Calu3 (cell line): ENCODE measurements at regions not wholly inside any gene's neighbourhood (a gene's known extent, or its start where the extent isn't known, plus 50 kb on each side); places are given as distances from the start of the nearest gene placed in this dataset.

Experiments used
- BruUV-seq: library from RNA; stranded (reverse); fragments of 400-500 nt; replicated peaks from 2 replicates; lab custom pipeline; 2021; lab: Mats Ljungman, UMichigan
- CTCF ChIA-PET: fragments of 300-600 bp; sonication (Branson Sonifier 250); formaldehyde crosslinking; loops from one replicate; lab custom pipeline; 2022; ENCODE audit warnings: antibody characterized with exemption; lab: Charles Lee
- DNase-seq: peaks from one replicate; pipeline ENCODE4 v3.0.0; 2022
- H3K27ac Mint-ChIP-seq: one replicate; pipeline ENCODE4 v1.8.0; 2022; ENCODE audit warnings: mixed read lengths; ENCODE audit not compliant: unreplicated experiment
- H3K27me3 Mint-ChIP-seq: one replicate; pipeline ENCODE4 v1.8.0; 2022; ENCODE audit warnings: mixed read lengths; ENCODE audit not compliant: unreplicated experiment
- H3K36me3 Mint-ChIP-seq: one replicate; pipeline ENCODE4 v1.8.0; 2022; ENCODE audit warnings: mild to moderate bottlenecking, moderate library complexity, mixed read lengths; ENCODE audit not compliant: insufficient read depth, unreplicated experiment
- H3K4me1 Mint-ChIP-seq: one replicate; pipeline ENCODE4 v1.8.0; 2022; ENCODE audit warnings: mild to moderate bottlenecking, low read depth, mixed read lengths; ENCODE audit not compliant: unreplicated experiment
- H3K4me3 Mint-ChIP-seq: one replicate; pipeline ENCODE4 v1.8.0; 2022; ENCODE audit warnings: mild to moderate bottlenecking, low read depth, moderate library complexity, mixed read lengths; ENCODE audit not compliant: unreplicated experiment
- H3K9me3 Mint-ChIP-seq: one replicate; pipeline ENCODE4 v1.8.0; 2022; ENCODE audit warnings: low read depth, mixed read lengths; ENCODE audit not compliant: unreplicated experiment
- intact Hi-C: fragments of 100-400 bp; cut with micrococcal nuclease; formaldehyde crosslinking; loops from one replicate; pipeline ENCODE4 v1.10.0; 2022; ENCODE audit not compliant: unreplicated experiment
- TF ChIP-seq, protein P1 (sequence below): fragments of 200-600 bp; IDR thresholded peaks from one replicate; pipeline ENCODE4 v1.8.0; 2022; ENCODE audit warnings: antibody characterized with exemption; ENCODE audit not compliant: unreplicated experiment

DNA sequence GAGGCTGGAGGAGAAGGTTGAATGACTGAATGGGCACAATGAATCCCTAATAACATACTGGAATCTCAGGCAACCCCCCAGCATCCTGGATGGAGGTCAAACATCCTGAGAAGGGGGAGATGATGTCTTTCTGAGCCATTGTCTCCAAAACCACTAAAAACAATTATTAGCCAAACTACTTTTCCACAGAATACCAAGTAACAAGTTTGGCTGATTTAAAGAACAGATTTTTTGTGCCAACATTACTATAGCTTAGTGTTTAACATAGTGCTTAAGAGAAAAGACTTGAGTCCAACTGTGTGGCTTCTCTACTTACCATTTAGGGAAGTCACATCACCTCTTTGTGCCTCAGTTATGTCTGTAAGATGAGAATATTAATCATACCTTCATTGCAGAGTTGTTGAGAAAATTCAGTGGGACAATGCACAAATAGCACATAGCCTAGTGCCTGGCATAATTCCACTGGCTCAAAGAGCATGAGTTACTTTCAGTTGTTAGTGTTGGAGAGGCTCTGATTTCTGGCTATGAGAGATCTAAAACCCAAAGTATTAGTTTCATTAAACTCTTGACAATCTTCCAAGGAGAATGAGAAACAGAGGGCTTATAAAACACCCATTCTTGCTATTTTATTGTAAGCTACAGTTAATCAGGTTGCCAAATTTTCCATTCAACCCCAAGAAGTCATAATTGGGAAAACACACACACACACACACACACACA, 111.3 kb upstream of the NR3C1 start:
- H3K27ac Mint-ChIP-seq, result no peak overlapping the region
- TF ChIP-seq, protein P1, sequence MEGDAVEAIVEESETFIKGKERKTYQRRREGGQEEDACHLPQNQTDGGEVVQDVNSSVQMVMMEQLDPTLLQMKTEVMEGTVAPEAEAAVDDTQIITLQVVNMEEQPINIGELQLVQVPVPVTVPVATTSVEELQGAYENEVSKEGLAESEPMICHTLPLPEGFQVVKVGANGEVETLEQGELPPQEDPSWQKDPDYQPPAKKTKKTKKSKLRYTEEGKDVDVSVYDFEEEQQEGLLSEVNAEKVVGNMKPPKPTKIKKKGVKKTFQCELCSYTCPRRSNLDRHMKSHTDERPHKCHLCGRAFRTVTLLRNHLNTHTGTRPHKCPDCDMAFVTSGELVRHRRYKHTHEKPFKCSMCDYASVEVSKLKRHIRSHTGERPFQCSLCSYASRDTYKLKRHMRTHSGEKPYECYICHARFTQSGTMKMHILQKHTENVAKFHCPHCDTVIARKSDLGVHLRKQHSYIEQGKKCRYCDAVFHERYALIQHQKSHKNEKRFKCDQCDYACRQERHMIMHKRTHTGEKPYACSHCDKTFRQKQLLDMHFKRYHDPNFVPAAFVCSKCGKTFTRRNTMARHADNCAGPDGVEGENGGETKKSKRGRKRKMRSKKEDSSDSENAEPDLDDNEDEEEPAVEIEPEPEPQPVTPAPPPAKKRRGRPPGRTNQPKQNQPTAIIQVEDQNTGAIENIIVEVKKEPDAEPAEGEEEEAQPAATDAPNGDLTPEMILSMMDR, result no peak
- H3K27me3 Mint-ChIP-seq, result no peaks in the 10 kb centered on the region
- CTCF ChIA-PET, result no interaction called here
- H3K36me3 Mint-ChIP-seq, result no peaks in the 10 kb centered on the region
- intact Hi-C loops, result no loop called here
- BruUV-seq, result no TSS peak
- no peak overlapping the region for H3K4me3 Mint-ChIP-seq
- H3K9me3 Mint-ChIP-seq, result peaks cover 3% of the 10 kb centered on the region
- no peak for DNase-seq
- H3K4me1 Mint-ChIP-seq, result no peaks in the 10 kb centered on the region

DNA sequence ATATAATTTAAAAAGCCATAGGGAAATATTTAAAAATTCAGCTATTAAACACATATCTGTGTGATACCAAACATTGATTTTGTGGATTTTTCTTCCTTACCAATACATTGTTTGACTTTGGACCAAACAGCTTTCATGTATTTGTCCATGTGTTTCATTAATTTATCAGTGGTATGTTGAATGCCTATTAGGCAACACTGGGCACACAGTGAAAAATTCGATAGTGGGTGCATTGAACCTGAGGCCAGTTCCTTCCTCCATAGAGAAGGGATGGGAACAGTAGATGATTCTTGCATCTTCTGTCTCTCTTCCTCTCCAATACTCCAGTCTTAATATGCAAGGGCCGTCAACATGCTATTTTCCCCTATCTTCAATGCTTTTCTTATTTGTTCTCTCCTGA, 110.2 kb upstream of the NR3C1 start:
- Mint-ChIP-seq H3K4me1 (peaks cover 4% of the 10 kb centered on the region), H3K27me3 (no peaks in the 10 kb centered on the region), H3K36me3 (no peaks in the 10 kb centered on the region), H3K4me3 (no peak overlapping the region), H3K9me3 (peaks cover 3% of the 10 kb centered on the region), H3K27ac (no peak overlapping the region)
- TF ChIP-seq, protein P1, result no peak
- intact Hi-C loops, result no loop called here
- no peak for DNase-seq
- CTCF ChIA-PET, result no interaction called here
- BruUV-seq, result no TSS peak

DNA sequence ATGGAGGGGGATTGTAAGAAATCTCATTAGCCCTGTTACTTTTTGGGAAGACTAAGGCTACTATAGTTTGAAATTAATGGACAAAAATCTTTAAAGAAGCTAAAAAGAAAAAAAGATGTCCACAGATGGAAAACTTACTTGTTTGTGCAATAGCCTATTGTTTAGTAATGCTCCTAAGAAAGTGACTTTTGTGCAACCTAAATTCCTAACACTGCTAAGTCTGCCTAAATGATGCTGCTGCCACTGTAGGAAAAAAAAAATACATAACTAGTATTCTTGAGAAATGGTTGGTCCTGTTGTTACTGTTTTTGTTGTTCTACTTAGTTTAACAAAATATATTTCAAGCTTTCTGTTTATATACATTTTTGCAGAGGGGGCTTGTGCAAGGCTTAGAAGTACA, 108.2 kb upstream of the NR3C1 start:
- no peaks in the 10 kb centered on the region for H3K27me3 Mint-ChIP-seq
- H3K9me3 Mint-ChIP-seq, result peaks cover 3% of the 10 kb centered on the region
- no peaks in the 10 kb centered on the region for H3K36me3 Mint-ChIP-seq

DNA sequence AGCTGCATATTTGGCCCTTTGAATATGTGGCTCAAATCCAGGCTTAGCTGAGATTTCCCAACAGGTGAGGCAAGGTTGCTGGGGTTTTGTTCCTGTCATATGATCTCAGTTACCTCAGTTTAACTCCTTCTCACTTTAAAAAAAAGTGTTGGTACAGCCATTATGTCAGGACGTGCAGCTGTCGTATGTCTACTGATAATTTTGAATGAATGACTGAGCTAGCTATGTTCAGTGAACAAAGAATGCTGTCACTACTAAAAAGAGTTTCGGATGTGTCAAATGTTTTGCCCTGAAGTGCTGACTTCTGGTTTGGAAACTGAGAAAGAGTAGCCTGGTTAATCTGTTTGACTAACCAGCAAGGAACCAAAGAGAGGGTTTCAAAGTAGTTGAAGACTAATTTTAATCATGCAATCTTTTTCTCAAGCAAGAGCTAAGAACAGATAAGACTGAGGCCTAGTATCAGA, 106.3 kb upstream of the NR3C1 start:
- H3K27me3 Mint-ChIP-seq, result no peaks in the 10 kb centered on the region
- no TSS peak for BruUV-seq
- peaks cover 3% of the 10 kb centered on the region for H3K9me3 Mint-ChIP-seq
- H3K36me3 Mint-ChIP-seq, result no peaks in the 10 kb centered on the region
- DNase-seq, result no peak
- CTCF ChIA-PET, result no interaction called here
- H3K4me1 Mint-ChIP-seq, result peaks cover 38% of the 10 kb centered on the region
- no peak overlapping the region for H3K4me3 Mint-ChIP-seq
- TF ChIP-seq, protein P1, result no peak
- intact Hi-C loops, result loop anchor here (5.0 to 10.0 kb wide), 3 partner anchors 128 to 265 kb away; no protein-coding TSS in a partner anchor
- H3K27ac Mint-ChIP-seq, result no peak overlapping the region

More for the DNA sequence above, 108.2 kb upstream of the NR3C1 start:
- CTCF ChIA-PET, result interaction anchor here (0.6 to 1.0 kb wide), 2 partner anchors 10 to 169 kb away, joined by 3 to 4 read pairs; no protein-coding TSS in a partner anchor
- intact Hi-C loops, result no loop called here
- peaks cover 23% of the 10 kb centered on the region for H3K4me1 Mint-ChIP-seq
- TF ChIP-seq, protein P1, result no peak
- H3K4me3 Mint-ChIP-seq, result no peak overlapping the region
- no TSS peak for BruUV-seq
- no peak for DNase-seq
- H3K27ac Mint-ChIP-seq, result no peak overlapping the region
